HepG2 (cell line): ENCODE measurements at regions not wholly inside any gene's neighbourhood (a gene's known extent, or its start where the extent isn't known, plus 50 kb on each side); places are given as distances from the start of the nearest gene placed in this dataset.

Experiments
- ATAC-seq: fragments of 200-7000 bp; cut with Tn5 transposase; 3 replicates; pipeline ENCODE4 v1.9.1; 2020; ENCODE audit warnings: mild to moderate bottlenecking, moderate library complexity
- BruUV-seq: library from RNA; stranded (reverse); fragments of 400-500 nt; replicated peaks from 2 replicates; lab custom pipeline; 2021; lab: Mats Ljungman, UMichigan
- CTCF ChIA-PET: fragments of 300-600 bp; formaldehyde crosslinking; extraction: SDS; loops from one replicate; lab custom pipeline; 2021; ENCODE audit warnings: low total read pairs, inconsistent platforms, low intra/inter-chr PET ratio; lab: Yijun Ruan, JAX
- POLR2A ChIA-PET: fragments of 350-600 bp; sonication (Branson Sonifier 250); formaldehyde crosslinking; loops from one replicate; lab custom pipeline; 2020; ENCODE audit warnings: antibody characterized with exemption, inconsistent platforms; lab: Yijun Ruan, JAX
- DNase-seq: peaks from one replicate; pipeline ENCODE4 v3.0.0-alpha.2; 2015; ENCODE audit warnings: low spot score
- FAIRE-seq: peaks from 3 replicates; lab custom pipeline; 2011; peaks lifted over from hg19 to GRCh38; lab: Jason Lieb, UNC
- H2AFZ ChIP-seq: one replicate; pipeline ENCODE4 v1.6.1; 2011; ENCODE audit warnings: low read length, inconsistent platforms
- H3K27ac ChIP-seq: fragments of 300-600 bp; 3 replicates; pipeline ENCODE4 v1.8.0; 2011; ENCODE audit warnings: mixed run types, mild to moderate bottlenecking, mixed read lengths, low read length, inconsistent platforms; ENCODE audit not compliant: insufficient read depth; ENCODE audit errors: extremely low read length
- H3K27me3 ChIP-seq, 2 experiments: fragments of 200-600 bp in 1 of 2; 2 replicates in 1 of 2; 3 replicates in 1 of 2; pipeline versions ENCODE4 v1.6.0 to v1.8.0; 2011; ENCODE audit warnings: low read length in 2 of 2, mild to moderate bottlenecking in 2 of 2, moderate library complexity in 2 of 2, inconsistent platforms in 1 of 2; ENCODE audit not compliant: insufficient read depth in 2 of 2, control insufficient read depth in 1 of 2
- H3K36me3 ChIP-seq, 2 experiments: fragments of 200-600 bp in 1 of 2; replicated peaks in 1 of 2; 2 replicates in 1 of 2; 3 replicates in 1 of 2; pipeline versions ENCODE4 v1.5.1 to v1.8.0; 2011; ENCODE audit warnings: low read length in 2 of 2, inconsistent platforms in 1 of 2; ENCODE audit not compliant: insufficient read depth in 2 of 2, control insufficient read depth in 1 of 2
- H3K4me1 ChIP-seq: 2 replicates; pipeline ENCODE4 v1.5.1; 2012; ENCODE audit warnings: low read length, inconsistent platforms; ENCODE audit not compliant: insufficient read depth
- H3K4me2 ChIP-seq: 2 replicates; pipeline ENCODE4 v1.6.0; 2011; ENCODE audit warnings: low read depth, low read length, inconsistent platforms
- H3K4me3 ChIP-seq, 3 experiments: fragments of 200-600 bp in 1 of 3; sonication (generic), shearing (Covaris generic) in 1 of 3; replicated peaks in 1 of 3; 2 replicates each; pipeline ENCODE4 v1.5.1; 2011 to 2016; ENCODE audit warnings: low read length in 3 of 3, inconsistent platforms in 2 of 3, low read depth in 2 of 3, mild to moderate bottlenecking in 2 of 3, control low read depth in 1 of 3, mixed read lengths in 1 of 3; ENCODE audit not compliant: insufficient read depth in 1 of 3
- H3K79me2 ChIP-seq: one replicate; pipeline ENCODE4 v1.6.1; 2011; ENCODE audit warnings: low read length, inconsistent platforms; ENCODE audit not compliant: insufficient read depth
- H3K9ac ChIP-seq: 2 replicates; pipeline ENCODE4 v1.6.0; 2011; ENCODE audit warnings: mild to moderate bottlenecking, low read depth, low read length, inconsistent platforms; ENCODE audit not compliant: insufficient read depth
- H3K9me3 ChIP-seq: 2 replicates; pipeline ENCODE4 v1.5.1; 2012; ENCODE audit warnings: mild to moderate bottlenecking, low read length
- H4K20me1 ChIP-seq: 2 replicates; pipeline ENCODE4 v1.6.0; 2011; ENCODE audit warnings: inconsistent platforms, mild to moderate bottlenecking, low read length, moderate library complexity; ENCODE audit not compliant: insufficient read depth
- HOXA5 ChIP-seq: sonication (generic); formaldehyde crosslinking; IDR thresholded peaks from 2 replicates; pipeline ENCODE4 v1.4.0; 2020; ENCODE audit warnings: missing genetic modification reagents
- SMAD3 ChIP-seq: sonication (generic); formaldehyde crosslinking; IDR thresholded peaks from 2 replicates; pipeline ENCODE4 v1.4.0; 2020; ENCODE audit warnings: missing genetic modification reagents
- SMARCC2 ChIP-seq: fragments of 450-650 bp; IDR thresholded peaks from 2 replicates; pipeline ENCODE4 v1.6.1; 2017; ENCODE audit warnings: antibody characterized with exemption, mild to moderate bottlenecking
- SOX13 ChIP-seq, 3 experiments: fragments of 450-650 bp in 1 of 3; sonication (generic) in 1 of 3; formaldehyde crosslinking in 1 of 3; IDR thresholded peaks in 2 of 3; conservative IDR thresholded peaks in 1 of 3; 2 replicates each; pipeline versions ENCODE4 v1.5.0 to v1.6.1; 2016 to 2020; ENCODE audit warnings: antibody characterized with exemption in 1 of 3, mild to moderate bottlenecking in 1 of 3, missing compliant biosample characterization in 1 of 3, missing genetic modification reagents in 1 of 3, moderate library complexity in 1 of 3
- ZNF841 ChIP-seq: sonication (generic); formaldehyde crosslinking; IDR thresholded peaks from 2 replicates; pipeline ENCODE4 v1.8.1; 2023; ENCODE audit warnings: missing genetic modification reagents, borderline replicate concordance
- WGBS: methylation state at CpG from one replicate; pipeline ENCODE4 v1.1.6; 2017; ENCODE audit warnings: low lambda C conversion rate; 5-methylcytosine and 5-hydroxymethylcytosine counted together
- in situ Hi-C: cut with HindIII; loops from 2 replicates; pipeline ENCODE4 v1.10.0; 2017; ENCODE audit warnings: low pct_unique_long_range_greater_than_20kb; ENCODE audit not compliant: extremely low pct_ligation_motif_present
- intact Hi-C: fragments of 100-400 bp; cut with micrococcal nuclease; formaldehyde crosslinking; loops from one replicate; pipeline ENCODE4 v1.10.0; 2022; ENCODE audit not compliant: unreplicated experiment
- TF ChIP-seq, protein P1 (sequence below): sonication (generic); formaldehyde crosslinking; IDR thresholded peaks from 2 replicates; pipeline ENCODE4 v1.4.0; 2020; ENCODE audit warnings: mild to moderate bottlenecking, missing genetic modification reagents, borderline replicate concordance
- TF ChIP-seq, protein P2 (sequence below): IDR thresholded peaks from 2 replicates; pipeline ENCODE4 v1.6.1; 2016; ENCODE audit warnings: missing compliant biosample characterization, missing genetic modification reagents, borderline replicate concordance
- TF ChIP-seq, protein P3 (sequence below), 2 experiments: fragments of 450-650 bp in 1 of 2; sonication (generic) in 1 of 2; formaldehyde crosslinking in 1 of 2; IDR thresholded peaks; 2 replicates each; pipeline versions ENCODE4 v1.6.1 to v1.8.0; 2016 to 2022; ENCODE audit warnings: antibody characterized with exemption in 1 of 2, mild to moderate bottlenecking in 1 of 2, missing genetic modification reagents in 1 of 2
- TF ChIP-seq, protein P4 (sequence below): sonication (generic); formaldehyde crosslinking; conservative IDR thresholded peaks from 2 replicates; pipeline ENCODE4 v1.4.0; 2020; ENCODE audit warnings: missing genetic modification reagents

DNA sequence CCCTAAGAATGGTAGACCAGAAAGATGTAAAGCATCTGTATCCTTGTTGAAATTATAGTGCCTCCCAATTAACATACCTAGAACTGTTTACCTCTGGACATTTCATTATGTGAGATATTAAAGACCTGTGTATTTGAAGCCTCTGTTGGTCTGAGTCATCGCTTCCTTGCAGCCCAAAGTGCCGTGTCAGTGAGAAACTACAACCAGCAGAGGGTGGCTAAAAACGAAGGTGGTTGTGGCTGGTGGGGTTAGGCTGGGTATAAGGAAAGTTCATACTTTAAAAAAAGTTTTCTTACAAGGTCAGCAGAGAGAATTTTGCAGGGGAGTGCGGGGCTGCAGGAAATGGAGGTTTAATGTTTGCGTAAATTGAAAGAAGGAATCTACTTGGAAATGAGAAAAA, 290.7 kb downstream of the TMEM114 start:
- H4K20me1 ChIP-seq = no peaks in the 10 kb centered on the region
- ATAC-seq (no peak), DNase-seq (no peak)
- H3K4me3 ChIP-seq = no peak overlapping the region
- no peaks in the 10 kb centered on the region for H3K36me3 ChIP-seq
- WGBS = 16% methylated on average over 5 of the region's 5 CpGs
- no peaks in the 10 kb centered on the region for H3K79me2 ChIP-seq
- in situ Hi-C loops = no loop called here
- H3K9me3 ChIP-seq = no peaks in the 10 kb centered on the region
- intact Hi-C loops = loop anchor here (10.0 kb wide), 1 partner anchor 985 kb away; no protein-coding TSS in a partner anchor
- TF ChIP-seq HOXA5 (CRISPR knock-in tag) = no peak
- TF ChIP-seq, protein P1, sequence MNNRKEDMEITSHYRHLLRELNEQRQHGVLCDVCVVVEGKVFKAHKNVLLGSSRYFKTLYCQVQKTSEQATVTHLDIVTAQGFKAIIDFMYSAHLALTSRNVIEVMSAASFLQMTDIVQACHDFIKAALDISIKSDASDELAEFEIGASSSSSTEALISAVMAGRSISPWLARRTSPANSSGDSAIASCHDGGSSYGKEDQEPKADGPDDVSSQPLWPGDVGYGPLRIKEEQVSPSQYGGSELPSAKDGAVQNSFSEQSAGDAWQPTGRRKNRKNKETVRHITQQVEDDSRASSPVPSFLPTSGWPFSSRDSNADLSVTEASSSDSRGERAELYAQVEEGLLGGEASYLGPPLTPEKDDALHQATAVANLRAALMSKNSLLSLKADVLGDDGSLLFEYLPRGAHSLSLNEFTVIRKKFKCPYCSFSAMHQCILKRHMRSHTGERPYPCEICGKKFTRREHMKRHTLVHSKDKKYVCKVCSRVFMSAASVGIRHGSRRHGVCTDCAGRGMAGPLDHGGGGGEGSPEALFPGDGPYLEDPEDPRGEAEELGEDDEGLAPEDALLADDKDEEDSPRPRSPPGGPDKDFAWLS = no peak
- TF ChIP-seq SMAD3 (CRISPR knock-in tag) = no peak
- no peak for TF ChIP-seq ZNF841
- TF ChIP-seq, protein P2, sequence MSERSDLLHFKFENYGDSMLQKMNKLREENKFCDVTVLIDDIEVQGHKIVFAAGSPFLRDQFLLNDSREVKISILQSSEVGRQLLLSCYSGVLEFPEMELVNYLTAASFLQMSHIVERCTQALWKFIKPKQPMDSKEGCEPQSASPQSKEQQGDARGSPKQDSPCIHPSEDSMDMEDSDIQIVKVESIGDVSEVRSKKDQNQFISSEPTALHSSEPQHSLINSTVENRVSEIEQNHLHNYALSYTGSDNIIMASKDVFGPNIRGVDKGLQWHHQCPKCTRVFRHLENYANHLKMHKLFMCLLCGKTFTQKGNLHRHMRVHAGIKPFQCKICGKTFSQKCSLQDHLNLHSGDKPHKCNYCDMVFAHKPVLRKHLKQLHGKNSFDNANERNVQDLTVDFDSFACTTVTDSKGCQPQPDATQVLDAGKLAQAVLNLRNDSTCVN = no peak
- TF ChIP-seq SMARCC2 = no peak
- TF ChIP-seq SOX13 (IDR thresholded peaks at IDR 0.05) = no peak
- no peak for TF ChIP-seq SOX13 (CRISPR knock-in tag; conservative IDR thresholded peaks at IDR 0.05 in 1 of 2, IDR thresholded peaks at IDR 0.05 in 1 of 2)
- TF ChIP-seq, protein P3, sequence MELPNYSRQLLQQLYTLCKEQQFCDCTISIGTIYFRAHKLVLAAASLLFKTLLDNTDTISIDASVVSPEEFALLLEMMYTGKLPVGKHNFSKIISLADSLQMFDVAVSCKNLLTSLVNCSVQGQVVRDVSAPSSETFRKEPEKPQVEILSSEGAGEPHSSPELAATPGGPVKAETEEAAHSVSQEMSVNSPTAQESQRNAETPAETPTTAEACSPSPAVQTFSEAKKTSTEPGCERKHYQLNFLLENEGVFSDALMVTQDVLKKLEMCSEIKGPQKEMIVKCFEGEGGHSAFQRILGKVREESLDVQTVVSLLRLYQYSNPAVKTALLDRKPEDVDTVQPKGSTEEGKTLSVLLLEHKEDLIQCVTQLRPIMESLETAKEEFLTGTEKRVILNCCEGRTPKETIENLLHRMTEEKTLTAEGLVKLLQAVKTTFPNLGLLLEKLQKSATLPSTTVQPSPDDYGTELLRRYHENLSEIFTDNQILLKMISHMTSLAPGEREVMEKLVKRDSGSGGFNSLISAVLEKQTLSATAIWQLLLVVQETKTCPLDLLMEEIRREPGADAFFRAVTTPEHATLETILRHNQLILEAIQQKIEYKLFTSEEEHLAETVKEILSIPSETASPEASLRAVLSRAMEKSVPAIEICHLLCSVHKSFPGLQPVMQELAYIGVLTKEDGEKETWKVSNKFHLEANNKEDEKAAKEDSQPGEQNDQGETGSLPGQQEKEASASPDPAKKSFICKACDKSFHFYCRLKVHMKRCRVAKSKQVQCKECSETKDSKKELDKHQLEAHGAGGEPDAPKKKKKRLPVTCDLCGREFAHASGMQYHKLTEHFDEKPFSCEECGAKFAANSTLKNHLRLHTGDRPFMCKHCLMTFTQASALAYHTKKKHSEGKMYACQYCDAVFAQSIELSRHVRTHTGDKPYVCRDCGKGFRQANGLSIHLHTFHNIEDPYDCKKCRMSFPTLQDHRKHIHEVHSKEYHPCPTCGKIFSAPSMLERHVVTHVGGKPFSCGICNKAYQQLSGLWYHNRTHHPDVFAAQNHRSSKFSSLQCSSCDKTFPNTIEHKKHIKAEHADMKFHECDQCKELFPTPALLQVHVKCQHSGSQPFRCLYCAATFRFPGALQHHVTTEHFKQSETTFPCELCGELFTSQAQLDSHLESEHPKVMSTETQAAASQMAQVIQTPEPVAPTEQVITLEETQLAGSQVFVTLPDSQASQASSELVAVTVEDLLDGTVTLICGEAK (IDR thresholded peaks at IDR 0.05) = no peak
- TF ChIP-seq, protein P3 (CRISPR knock-in tag; IDR thresholded peaks at IDR 0.05) = no peak
- TF ChIP-seq, protein P4, sequence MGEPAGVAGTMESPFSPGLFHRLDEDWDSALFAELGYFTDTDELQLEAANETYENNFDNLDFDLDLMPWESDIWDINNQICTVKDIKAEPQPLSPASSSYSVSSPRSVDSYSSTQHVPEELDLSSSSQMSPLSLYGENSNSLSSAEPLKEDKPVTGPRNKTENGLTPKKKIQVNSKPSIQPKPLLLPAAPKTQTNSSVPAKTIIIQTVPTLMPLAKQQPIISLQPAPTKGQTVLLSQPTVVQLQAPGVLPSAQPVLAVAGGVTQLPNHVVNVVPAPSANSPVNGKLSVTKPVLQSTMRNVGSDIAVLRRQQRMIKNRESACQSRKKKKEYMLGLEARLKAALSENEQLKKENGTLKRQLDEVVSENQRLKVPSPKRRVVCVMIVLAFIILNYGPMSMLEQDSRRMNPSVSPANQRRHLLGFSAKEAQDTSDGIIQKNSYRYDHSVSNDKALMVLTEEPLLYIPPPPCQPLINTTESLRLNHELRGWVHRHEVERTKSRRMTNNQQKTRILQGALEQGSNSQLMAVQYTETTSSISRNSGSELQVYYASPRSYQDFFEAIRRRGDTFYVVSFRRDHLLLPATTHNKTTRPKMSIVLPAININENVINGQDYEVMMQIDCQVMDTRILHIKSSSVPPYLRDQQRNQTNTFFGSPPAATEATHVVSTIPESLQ = no peak
- TF ChIP-seq, all 625 proteins: peak for 0
- no TSS peak for BruUV-seq
- ChIA-PET POLR2A (no interaction called here), CTCF (no interaction called here)
- H3K27me3 ChIP-seq = peaks cover 6 to 52% of the 10 kb centered on the region in 2 experiments; a peak in 4 of 5 replicates
- H3K9ac ChIP-seq = no peak overlapping the region
- no peaks in the 10 kb centered on the region for H3K4me1 ChIP-seq
- no peak overlapping the region for H3K4me2 ChIP-seq
- FAIRE-seq = no peak
- H3K27ac ChIP-seq = no peak overlapping the region
- H2AFZ ChIP-seq = no peak overlapping the region
